ENCODE measurements at regions not wholly inside any gene's neighbourhood (a gene's known extent, or its start where the extent isn't known, plus 50 kb on each side); places are given as distances from the start of the nearest gene placed in this dataset.

- no peak for DNase-seq
These were observed 480.0 kb upstream of the USP24 start for GRCh38 chr1:55695151-55695550.

DNA sequence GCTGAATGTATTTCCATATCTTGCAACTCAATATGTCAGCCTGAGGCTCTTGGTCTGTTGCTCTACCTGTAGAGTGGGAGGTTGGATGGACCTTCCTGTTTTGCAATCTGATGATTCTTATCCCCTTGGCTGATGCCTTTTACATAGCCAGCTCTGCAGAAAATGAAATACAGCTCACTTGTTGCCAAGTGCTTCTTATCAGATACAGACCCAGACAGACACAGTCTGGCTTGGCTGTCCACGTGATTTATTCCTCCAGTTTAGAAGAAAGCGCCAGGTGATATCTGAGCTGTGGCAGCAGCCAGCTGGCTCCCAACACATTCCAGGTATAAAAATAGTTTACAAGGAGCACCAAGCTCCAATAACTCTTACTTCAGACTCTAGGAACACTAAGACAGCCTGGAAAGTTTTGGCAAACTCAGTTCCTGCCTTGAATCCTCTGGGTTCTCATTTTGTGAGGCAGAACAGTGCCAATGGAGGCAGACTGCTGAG, 479.2 kb upstream of the USP24 start:
- no peak for DNase-seq

DNA sequence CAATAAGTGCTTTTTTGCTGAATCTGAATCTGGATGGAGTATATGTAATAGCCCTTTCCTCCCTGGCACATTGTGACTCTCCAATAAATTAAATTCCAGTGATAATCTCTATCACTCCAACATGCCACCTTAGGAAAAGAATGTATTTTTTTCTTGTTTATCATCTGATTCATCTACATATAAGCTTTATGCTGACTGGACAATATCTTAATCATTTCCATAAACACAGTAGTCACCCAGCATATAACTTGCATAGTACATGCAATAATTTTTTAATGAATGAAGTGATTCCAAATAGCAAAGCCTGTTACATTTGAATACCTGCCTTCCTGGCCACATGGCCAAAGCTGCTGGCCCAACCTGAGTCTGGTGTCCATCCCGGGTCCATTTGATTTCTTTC, 477.6 kb upstream of the USP24 start:
- no peak for DNase-seq

DNA sequence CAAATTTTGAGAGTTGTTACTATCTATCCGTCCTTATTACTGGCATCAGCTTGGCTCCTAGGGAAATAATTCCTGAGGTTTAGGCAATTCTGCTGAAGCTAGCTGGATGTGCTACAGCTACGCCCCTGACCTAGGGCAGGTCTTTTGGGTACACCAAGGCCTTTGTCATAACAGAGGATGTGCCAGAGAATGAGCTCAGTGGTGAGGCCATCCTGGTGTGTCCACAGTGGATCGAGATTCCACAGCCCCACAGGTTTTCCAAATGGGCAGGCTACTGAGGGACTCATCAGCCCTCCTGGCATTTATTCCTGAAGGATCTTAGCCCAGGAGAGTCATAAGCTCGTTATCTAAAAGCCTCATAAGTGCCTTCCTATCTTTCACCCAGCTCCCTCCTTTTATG, 475.2 kb upstream of the USP24 start:
- DNase-seq: no peak

DNA sequence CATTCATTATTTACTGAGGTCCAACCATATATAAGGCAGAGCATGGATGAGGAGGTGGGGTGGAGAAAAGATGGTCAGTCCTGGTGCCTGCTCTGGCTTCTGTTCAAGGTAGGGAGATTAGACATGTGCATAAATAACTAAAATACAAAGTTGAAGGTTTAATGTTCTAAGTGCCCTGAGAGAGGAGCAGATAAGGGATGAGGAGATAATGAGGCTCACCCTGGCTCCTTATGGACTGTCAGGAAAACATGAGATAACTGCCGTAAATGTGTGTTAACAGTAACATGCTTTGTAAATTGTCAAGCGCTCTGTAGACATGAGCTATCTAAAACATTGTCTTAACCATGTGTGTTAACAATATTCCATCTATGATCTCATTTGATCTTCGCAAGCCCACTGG, 474.6 kb upstream of the USP24 start:
- no peak for DNase-seq

DNA sequence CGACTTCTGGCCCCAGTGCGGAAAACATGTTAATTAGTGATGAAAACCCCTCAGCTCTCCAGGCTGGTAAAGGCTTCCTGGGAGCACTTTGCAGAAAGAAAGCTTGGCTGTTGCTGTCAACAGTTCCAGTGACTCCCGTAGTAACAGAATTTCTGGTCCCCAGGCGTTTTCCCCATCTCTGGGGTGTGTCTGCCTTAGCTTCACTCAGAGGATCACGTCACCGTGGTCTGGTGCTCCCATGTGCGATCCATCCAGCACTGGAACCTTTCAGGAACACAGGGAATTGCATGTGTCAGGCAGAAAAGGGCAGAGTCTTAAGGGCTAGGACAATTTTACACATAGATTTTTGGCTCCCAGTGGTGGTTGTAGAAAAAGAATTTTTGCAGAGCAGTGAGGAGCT, 470.4 kb upstream of the USP24 start:
- no peak for DNase-seq

GRCh38 chr1:55684131-55684650, 469.0 kb upstream of the USP24 start:
- DNase-seq: no peak

GRCh38 chr1:55682198-55682597, 467.0 kb upstream of the USP24 start:
- no peak for DNase-seq

DNA sequence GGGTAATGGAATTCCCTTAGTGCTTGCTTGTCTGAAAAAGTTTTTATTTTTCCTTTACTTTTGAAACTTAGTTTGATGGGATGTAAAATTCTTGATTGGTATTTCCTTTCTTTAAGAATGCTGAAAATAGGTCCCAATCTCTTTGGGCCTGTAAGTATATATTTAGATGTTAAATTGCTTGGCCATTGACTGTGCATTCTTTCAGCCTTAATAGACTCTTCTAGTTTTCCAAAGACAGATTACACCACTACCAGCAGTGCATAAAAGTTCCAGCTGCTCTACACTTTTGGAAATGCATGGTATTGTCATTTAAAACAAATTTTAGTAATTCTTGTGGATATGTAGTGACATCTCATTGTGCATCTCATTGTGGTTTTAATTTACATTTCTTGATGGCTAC, 464.8 kb upstream of the USP24 start:
- DNase-seq: no peak

DNA sequence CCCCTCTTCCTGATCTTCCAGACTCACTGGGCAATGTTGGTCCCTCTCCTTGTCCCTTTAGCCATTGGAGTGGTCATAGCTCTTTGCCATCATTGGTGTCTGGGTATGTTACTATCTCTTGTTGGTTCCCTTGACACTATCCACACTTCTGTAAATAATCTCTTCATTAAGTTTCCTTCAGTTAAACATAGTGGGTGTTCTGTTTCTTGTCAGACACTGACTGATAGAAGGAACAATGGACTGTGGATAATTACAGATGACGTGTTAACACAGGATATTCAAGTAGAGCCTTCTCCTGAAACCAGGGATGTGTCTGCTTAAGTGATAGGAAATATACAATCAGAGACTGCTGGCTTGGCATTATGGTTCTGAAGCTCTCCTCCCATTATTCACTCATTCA, 458.3 kb upstream of the USP24 start:
- DNase-seq: no peak

GRCh38 chr1:55670331-55671082, 455.3 kb upstream of the USP24 start:
- DNase-seq: no peak

- no peak for DNase-seq
These were observed 454.1 kb upstream of the USP24 start for GRCh38 chr1:55669293-55669692.

- DNase-seq: no peak
These were observed 447.7 kb upstream of the USP24 start for GRCh38 chr1:55662875-55663274.

DNA sequence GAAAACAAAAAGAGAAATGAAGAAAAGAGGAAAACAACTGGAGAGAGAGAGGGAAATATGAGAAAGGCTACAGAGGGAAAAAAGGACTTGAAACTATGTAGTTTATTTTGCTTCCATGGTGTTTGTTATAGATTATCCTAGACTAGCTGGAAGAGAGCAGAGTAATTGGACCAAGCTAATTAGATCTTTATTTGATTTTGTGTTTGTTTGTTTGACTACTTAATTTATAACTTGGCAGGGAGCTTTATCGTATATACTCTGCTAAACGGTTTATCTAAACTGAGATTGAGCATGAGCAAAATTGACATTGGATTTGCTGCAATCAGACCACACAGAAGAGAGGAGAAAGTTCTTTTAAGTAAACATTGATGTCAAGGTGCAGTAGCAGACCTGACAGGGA, 443.8 kb upstream of the USP24 start:
- DNase-seq: no peak

DNA sequence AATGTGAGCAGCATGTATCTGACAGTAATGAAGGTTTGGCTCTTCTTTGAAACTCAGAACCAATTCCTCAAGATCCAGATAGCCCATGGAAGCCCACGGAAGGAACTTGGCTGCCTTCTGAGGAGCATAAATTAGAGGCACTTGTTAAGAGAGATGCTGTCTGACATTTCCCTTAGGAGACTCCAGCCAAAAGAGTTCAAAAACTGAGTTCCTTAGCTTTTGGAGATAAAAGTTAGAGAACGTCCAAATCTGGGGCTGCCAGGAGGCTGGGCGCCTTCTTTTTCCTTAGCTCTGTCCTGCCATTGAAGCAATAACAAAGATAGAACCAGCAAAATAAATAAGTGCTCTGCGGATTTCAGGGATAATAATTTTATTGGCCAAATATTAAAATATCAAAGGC, 439.6 kb upstream of the USP24 start:
- DNase-seq: no peak

DNA sequence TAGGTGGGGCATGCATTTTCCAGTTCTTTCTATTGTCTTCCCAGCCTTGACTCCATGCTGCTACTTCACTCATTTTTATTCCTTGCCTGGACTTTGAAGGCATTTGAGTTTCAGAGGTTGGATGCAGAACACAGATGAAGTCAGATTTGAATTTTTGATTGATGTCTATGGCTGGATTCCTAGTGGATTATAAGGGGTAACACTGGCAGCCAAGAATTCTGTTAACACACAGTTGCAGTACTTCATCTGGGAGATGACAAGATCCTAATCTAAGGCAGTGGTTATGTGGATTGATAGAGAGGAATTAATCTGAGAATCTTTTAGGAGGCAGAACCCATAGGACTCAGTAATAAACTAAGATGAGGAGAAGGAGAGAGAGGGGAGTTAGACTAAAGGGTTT, 439.0 kb upstream of the USP24 start:
- DNase-seq: no peak

DNA sequence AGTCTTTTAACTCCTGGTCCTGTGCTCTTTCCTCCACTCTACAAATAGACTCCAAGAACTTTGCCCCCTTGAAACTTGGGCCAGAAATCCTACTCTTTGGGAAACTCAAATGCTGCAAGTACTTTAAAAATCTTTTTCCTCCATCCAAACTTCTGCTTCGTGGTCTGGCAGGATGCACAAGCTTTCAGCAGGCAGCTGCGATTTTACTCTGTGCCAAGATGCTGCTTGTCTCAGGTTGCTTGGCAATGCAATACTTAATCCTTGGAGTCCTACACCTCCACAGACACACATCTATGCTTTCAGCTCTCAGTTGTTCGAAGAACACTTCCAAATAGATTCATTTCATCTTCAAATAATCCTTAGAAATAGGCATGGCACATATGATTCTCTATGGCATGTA, 435.3 kb upstream of the USP24 start:
- DNase-seq: no peak

DNA sequence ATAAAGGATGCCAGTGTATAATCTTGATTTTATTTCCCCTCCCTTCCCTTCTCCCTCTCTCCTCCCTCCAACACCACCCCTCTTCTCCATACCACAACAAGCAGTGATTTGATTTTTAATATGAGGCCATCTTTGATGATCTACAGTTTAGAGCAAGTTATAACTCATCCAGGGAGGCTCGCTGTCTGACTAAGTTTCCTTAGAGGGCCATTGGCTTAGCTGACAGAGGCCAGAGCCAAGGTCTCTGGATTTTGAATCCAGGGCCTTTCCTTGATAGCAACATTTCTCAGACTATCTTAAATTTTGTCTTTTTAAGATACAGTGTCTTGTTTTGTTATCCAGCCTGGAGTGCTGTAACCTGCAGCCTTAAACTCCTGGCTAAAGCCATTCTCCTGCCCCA, 431.0 kb upstream of the USP24 start:
- DNase-seq: no peak

DNA sequence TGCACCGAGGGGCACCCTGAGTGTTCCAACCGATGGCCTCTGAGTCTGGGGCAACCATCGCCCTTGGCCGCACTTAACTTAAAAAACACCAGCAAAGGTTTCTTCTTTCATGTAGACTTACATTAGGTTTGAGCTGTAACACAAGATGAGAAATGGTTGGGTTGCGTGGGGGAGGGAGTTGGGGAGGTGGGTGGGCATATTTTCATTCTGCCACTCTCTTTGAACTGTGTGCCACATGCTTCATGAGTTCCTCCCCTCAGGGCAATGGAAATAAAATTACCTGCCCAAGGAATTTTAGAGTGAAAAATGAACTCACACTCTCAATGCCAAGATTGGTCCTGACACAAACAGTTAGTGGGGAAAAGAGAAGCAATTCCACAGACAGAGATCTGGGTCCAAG, 430.1 kb upstream of the USP24 start:
- no peak for DNase-seq

- DNase-seq: no peak
These were observed 426.8 kb upstream of the USP24 start for GRCh38 chr1:55641947-55642346.

DNA sequence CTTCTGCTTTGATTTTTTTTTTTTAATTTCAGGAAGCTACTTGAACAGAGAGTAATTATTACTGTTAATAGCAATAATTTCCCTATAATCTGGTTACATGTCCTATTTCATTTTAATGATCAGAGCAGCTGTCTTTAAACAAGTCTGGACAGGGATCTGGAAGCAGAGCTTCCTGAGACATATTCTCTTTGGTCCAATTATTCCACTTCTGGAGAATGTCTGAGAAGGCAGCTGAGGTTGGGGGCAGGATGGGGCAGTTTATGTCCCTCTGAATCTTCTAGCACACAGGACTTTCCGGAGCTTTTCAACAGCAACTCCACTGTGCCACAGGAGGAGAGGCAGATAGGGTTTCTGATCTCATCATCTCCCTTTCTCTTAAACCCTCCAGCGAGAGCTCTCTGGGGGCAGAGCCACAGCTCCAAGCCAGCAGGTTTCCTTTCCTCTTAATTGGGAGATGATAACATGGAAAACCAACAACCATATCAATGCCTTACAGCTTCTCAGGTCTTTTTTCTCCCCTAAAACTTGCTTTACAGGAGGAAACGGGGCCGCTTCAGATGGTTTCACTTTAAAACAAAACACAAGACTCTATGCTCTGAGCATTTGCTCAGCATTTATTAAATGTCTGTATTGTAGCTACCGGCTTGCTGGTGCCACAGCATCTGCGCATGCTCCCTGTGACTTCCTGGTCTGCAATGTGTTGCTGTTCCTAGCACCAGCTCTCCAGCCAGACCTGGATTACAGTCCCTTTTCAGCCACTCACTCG, 425.7 kb upstream of the USP24 start:
- peak; percentile 53 for DNase-seq

- no peak for DNase-seq
These were observed 424.4 kb upstream of the USP24 start for GRCh38 chr1:55639526-55639925.

GRCh38 chr1:55639051-55639450, 423.9 kb upstream of the USP24 start:
- DNase-seq: no peak

- no peak for DNase-seq
These were observed 421.5 kb upstream of the USP24 start for GRCh38 chr1:55636696-55637095.
